Prostate gland (tissue), 2 donors: ENCODE measurements at regions not wholly inside any gene's neighbourhood (a gene's known extent, or its start where the extent isn't known, plus 50 kb on each side); places are given as distances from the start of the nearest gene placed in this dataset.

ENCODE experiments used
- POLR2AphosphoS5 ChIP-seq: sonication (generic); formaldehyde crosslinking; IDR thresholded peaks from one replicate; pipeline ENCODE4 v1.6.1; 2017; ENCODE audit warnings: antibody characterized with exemption
- TF ChIP-seq, protein P1 (sequence below), 4 experiments: fragments of 200-600 bp in 2 of 4; fragments of 450-650 bp in 2 of 4; sonication (generic) in 2 of 4; IDR thresholded peaks; 1 replicate in 3 of 4; 2 replicates in 1 of 4; pipeline ENCODE4 v1.5.1; 2016 to 2019; ENCODE audit warnings: antibody characterized with exemption in 4 of 4, mild to moderate bottlenecking in 2 of 4, moderate library complexity in 2 of 4

DNA sequence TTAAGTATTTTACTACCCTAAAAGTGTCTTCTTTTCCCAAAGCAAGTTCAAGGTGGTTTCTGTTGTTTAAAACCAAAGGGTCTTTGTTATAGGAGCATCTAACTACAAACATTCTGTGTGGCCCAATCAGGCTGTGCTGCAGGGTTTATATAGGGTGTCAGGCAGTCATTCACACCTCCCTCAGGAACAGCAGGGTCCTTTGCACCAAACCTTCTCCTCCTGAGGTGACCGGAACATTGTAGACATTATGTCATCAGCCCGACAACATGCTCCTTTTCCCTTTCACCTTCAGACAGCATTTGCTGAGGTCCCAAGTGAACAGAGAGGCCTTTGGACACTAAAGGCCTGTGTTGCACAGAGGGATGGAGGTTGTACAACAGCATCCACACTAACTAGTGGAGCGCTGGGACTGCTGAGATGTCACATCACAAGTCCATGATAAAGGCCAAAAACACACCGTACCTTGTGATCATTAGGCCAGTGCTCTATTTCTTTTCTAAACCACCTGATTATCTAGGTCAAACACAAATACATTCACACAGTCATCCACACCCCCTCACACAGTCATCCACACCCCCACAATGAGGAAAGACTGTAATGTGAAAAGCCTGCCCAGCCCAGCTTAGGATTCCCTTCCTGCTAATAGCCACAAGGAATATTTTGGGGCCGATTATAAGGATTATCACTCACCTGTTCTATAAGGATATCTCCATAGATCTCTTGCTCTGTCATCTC lies 123.8 kb upstream of the VLDLR start:
- TF ChIP-seq, protein P1, sequence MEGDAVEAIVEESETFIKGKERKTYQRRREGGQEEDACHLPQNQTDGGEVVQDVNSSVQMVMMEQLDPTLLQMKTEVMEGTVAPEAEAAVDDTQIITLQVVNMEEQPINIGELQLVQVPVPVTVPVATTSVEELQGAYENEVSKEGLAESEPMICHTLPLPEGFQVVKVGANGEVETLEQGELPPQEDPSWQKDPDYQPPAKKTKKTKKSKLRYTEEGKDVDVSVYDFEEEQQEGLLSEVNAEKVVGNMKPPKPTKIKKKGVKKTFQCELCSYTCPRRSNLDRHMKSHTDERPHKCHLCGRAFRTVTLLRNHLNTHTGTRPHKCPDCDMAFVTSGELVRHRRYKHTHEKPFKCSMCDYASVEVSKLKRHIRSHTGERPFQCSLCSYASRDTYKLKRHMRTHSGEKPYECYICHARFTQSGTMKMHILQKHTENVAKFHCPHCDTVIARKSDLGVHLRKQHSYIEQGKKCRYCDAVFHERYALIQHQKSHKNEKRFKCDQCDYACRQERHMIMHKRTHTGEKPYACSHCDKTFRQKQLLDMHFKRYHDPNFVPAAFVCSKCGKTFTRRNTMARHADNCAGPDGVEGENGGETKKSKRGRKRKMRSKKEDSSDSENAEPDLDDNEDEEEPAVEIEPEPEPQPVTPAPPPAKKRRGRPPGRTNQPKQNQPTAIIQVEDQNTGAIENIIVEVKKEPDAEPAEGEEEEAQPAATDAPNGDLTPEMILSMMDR (IDR thresholded peaks at IDR 0.05), result no peak
- no peak for TF ChIP-seq POLR2AphosphoS5
